ENCODE measurements at regions not wholly inside any gene's neighbourhood (a gene's known extent, or its start where the extent isn't known, plus 50 kb on each side); places are given as distances from the start of the nearest gene placed in this dataset.

GRCh38 chr3:137693791-137694190, 70.3 kb upstream of the SOX14 start:
- Histone ChIP-seq H3K4me3 (ENCODE audit: low read depth, low read length, poor library complexity, severe bottlenecking) (no peak overlapping the region), H3K9me3 (ENCODE audit: low read length) (no peaks in the 10 kb centered on the region), H3K4me1 (ENCODE audit: insufficient read depth, low read length, poor library complexity, severe bottlenecking) (no peaks in the 10 kb centered on the region), H3K27ac (ENCODE audit: low read depth, low read length, poor library complexity, severe bottlenecking) (no peak overlapping the region), H3K79me2 (ENCODE audit: insufficient read depth, low read depth, low read length) (no peaks in the 10 kb centered on the region), H3K36me3 (ENCODE audit: insufficient read depth, low read length) (no peaks in the 10 kb centered on the region), H3K4me2 (ENCODE audit: low read length) (no peak overlapping the region), H3K9me2 (ENCODE audit: insufficient read depth, low read length) (no peaks in the 10 kb centered on the region), H2AFZ (ENCODE audit: low read length) (no peak overlapping the region), H4K20me1 (ENCODE audit: insufficient read depth, low read length) (no peaks in the 10 kb centered on the region)
- DNase-seq (ENCODE audit: low spot score): no peak
- intact Hi-C loops (cut with micrococcal nuclease; ENCODE audit: unreplicated experiment): no loop called here
- POLR2A ChIA-PET: interaction anchor here (0.9 kb wide), 1 partner anchor 11 kb away, joined by 3 read pairs; no protein-coding TSS in a partner anchor
- CTCF ChIA-PET (ENCODE audit: unreplicated experiment): no interaction called here
- TF ChIP-seq CTCF (conservative IDR thresholded peaks at IDR 0.05; ENCODE audit: low read length) (no peak), EZH2phosphoT487 (IDR thresholded peaks at IDR 0.05; ENCODE audit: borderline replicate concordance, low read depth, low read length) (no peak)
- BruUV-seq (replicated peaks): no TSS peak

GRCh38 chr3:137694836-137695235, 69.3 kb upstream of the SOX14 start:
- Histone ChIP-seq H3K4me3 (ENCODE audit: low read depth, low read length, poor library complexity, severe bottlenecking) (no peak overlapping the region), H3K9me3 (ENCODE audit: low read length) (no peaks in the 10 kb centered on the region), H3K4me2 (ENCODE audit: low read length) (no peak overlapping the region), H4K20me1 (ENCODE audit: insufficient read depth, low read length) (no peaks in the 10 kb centered on the region), H3K36me3 (ENCODE audit: insufficient read depth, low read length) (no peaks in the 10 kb centered on the region), H3K79me2 (ENCODE audit: insufficient read depth, low read depth, low read length) (no peaks in the 10 kb centered on the region), H3K4me1 (ENCODE audit: insufficient read depth, low read length, poor library complexity, severe bottlenecking) (no peaks in the 10 kb centered on the region), H3K9me2 (ENCODE audit: insufficient read depth, low read length) (no peaks in the 10 kb centered on the region), H2AFZ (ENCODE audit: low read length) (no peak overlapping the region), H3K27ac (ENCODE audit: low read depth, low read length, poor library complexity, severe bottlenecking) (no peak overlapping the region)
- intact Hi-C loops (cut with micrococcal nuclease; ENCODE audit: unreplicated experiment): no loop called here
- DNase-seq (ENCODE audit: low spot score): no peak
- no TSS peak for BruUV-seq (replicated peaks)
- TF ChIP-seq EZH2phosphoT487 (IDR thresholded peaks at IDR 0.05; ENCODE audit: borderline replicate concordance, low read depth, low read length) (no peak), CTCF (conservative IDR thresholded peaks at IDR 0.05; ENCODE audit: low read length) (no peak)
- ChIA-PET POLR2A (no interaction called here), CTCF (ENCODE audit: unreplicated experiment) (no interaction called here)

GRCh38 chr3:137695351-137695750, 68.8 kb upstream of the SOX14 start:
- TF ChIP-seq CTCF (conservative IDR thresholded peaks at IDR 0.05; ENCODE audit: low read length) (no peak), EZH2phosphoT487 (IDR thresholded peaks at IDR 0.05; ENCODE audit: borderline replicate concordance, low read depth, low read length) (no peak)
- Histone ChIP-seq H3K9me2 (ENCODE audit: insufficient read depth, low read length) (no peaks in the 10 kb centered on the region), H3K36me3 (ENCODE audit: insufficient read depth, low read length) (no peaks in the 10 kb centered on the region), H3K9me3 (ENCODE audit: low read length) (no peaks in the 10 kb centered on the region), H3K4me2 (ENCODE audit: low read length) (no peak overlapping the region), H3K79me2 (ENCODE audit: insufficient read depth, low read depth, low read length) (no peaks in the 10 kb centered on the region), H4K20me1 (ENCODE audit: insufficient read depth, low read length) (no peaks in the 10 kb centered on the region), H3K4me3 (ENCODE audit: low read depth, low read length, poor library complexity, severe bottlenecking) (no peak overlapping the region), H2AFZ (ENCODE audit: low read length) (no peak overlapping the region), H3K27ac (ENCODE audit: low read depth, low read length, poor library complexity, severe bottlenecking) (no peak overlapping the region), H3K4me1 (ENCODE audit: insufficient read depth, low read length, poor library complexity, severe bottlenecking) (no peaks in the 10 kb centered on the region)
- POLR2A ChIA-PET: no interaction called here
- DNase-seq (ENCODE audit: low spot score): no peak
- intact Hi-C loops (cut with micrococcal nuclease; ENCODE audit: unreplicated experiment): no loop called here
- CTCF ChIA-PET (ENCODE audit: unreplicated experiment): no interaction called here
- BruUV-seq (replicated peaks): no TSS peak
